ENCODE measurements at regions not wholly inside any gene's neighbourhood (a gene's known extent, or its start where the extent isn't known, plus 50 kb on each side); places are given as distances from the start of the nearest gene placed in this dataset.

DNA sequence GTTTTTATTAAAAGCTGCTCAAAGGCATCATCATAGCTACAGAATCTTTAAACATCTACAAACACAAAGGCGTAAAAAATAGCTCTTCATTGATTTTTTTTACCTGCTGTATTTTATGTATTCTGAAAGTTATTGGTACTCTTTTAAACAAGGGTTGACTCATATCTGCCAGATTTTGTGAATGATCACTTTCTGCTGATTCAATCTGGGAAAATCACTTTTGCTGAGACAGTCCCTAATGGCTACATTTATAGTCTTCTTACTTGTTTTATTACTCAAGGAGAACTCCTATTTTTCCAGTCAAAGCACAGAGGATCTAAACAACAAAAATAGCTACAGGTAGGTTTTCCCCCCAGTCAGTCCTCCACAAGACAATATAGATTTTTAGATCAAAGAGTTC lies 739.0 kb downstream of the CBLN4 start:
- TF ChIP-seq, protein P1, sequence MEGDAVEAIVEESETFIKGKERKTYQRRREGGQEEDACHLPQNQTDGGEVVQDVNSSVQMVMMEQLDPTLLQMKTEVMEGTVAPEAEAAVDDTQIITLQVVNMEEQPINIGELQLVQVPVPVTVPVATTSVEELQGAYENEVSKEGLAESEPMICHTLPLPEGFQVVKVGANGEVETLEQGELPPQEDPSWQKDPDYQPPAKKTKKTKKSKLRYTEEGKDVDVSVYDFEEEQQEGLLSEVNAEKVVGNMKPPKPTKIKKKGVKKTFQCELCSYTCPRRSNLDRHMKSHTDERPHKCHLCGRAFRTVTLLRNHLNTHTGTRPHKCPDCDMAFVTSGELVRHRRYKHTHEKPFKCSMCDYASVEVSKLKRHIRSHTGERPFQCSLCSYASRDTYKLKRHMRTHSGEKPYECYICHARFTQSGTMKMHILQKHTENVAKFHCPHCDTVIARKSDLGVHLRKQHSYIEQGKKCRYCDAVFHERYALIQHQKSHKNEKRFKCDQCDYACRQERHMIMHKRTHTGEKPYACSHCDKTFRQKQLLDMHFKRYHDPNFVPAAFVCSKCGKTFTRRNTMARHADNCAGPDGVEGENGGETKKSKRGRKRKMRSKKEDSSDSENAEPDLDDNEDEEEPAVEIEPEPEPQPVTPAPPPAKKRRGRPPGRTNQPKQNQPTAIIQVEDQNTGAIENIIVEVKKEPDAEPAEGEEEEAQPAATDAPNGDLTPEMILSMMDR (conservative IDR thresholded peaks at IDR 0.05) = no peak
- no peak for TF ChIP-seq ZFX (IDR thresholded peaks at IDR 0.05)
